SU-DHL-6 (cell line): ENCODE measurements at regions not wholly inside any gene's neighbourhood (a gene's known extent, or its start where the extent isn't known, plus 50 kb on each side); places are given as distances from the start of the nearest gene placed in this dataset.

Experiments used
- H2AFZ ChIP-seq: fragments of 200-600 bp; sonication (generic); 2 replicates; pipeline ENCODE4 v1.6.1; 2014; ENCODE audit warnings: low read depth, mild to moderate bottlenecking, moderate library complexity, mixed read lengths, antibody characterized with exemption, low read length; ENCODE audit not compliant: severe bottlenecking
- H3F3A ChIP-seq: fragments of 200-600 bp; shearing (Covaris generic); 2 replicates; pipeline ENCODE4 v1.6.0; 2016; ENCODE audit warnings: antibody characterized with exemption, mild to moderate bottlenecking; ENCODE audit not compliant: insufficient read depth
- H3K27ac ChIP-seq: fragments of 200-600 bp; sonication (generic); 2 replicates; pipeline ENCODE4 v1.5.1; 2016; ENCODE audit warnings: low read depth, mild to moderate bottlenecking, low read length, moderate library complexity, mixed read lengths
- H3K27me3 ChIP-seq: fragments of 200-600 bp; sonication (generic), shearing (Covaris generic); 2 replicates; pipeline ENCODE4 v1.6.0; 2014; ENCODE audit warnings: mild to moderate bottlenecking, low read length
- H3K36me3 ChIP-seq: fragments of 200-600 bp; sonication (generic); 2 replicates; pipeline ENCODE4 v1.6.1; 2014; ENCODE audit warnings: mild to moderate bottlenecking, low read length, mixed read lengths
- H3K4me2 ChIP-seq: fragments of 300-600, 200-600 bp; shearing (Covaris generic), sonication (generic); 2 replicates; pipeline ENCODE4 v1.6.0; 2014; ENCODE audit warnings: low read length, low read depth, mild to moderate bottlenecking; ENCODE audit not compliant: poor library complexity, severe bottlenecking
- H3K4me3 ChIP-seq: fragments of 200-600 bp; sonication (generic); 2 replicates; pipeline ENCODE4 v1.5.1; 2014; ENCODE audit warnings: antibody characterized with exemption, low read length, mild to moderate bottlenecking, mixed read lengths; ENCODE audit not compliant: insufficient read depth, poor library complexity, severe bottlenecking
- H3K79me2 ChIP-seq: fragments of 200-600 bp; sonication (generic); 2 replicates; pipeline ENCODE4 v1.6.1; 2014; ENCODE audit warnings: mild to moderate bottlenecking, low read length, moderate library complexity; ENCODE audit not compliant: insufficient read depth
- H3K9ac ChIP-seq: fragments of 200-600 bp; sonication (generic); 2 replicates; pipeline ENCODE4 v1.7.0; 2014; ENCODE audit warnings: mild to moderate bottlenecking, low read length
- H3K9me2 ChIP-seq: fragments of 200-600 bp; sonication (generic); replicated peaks from 2 replicates; pipeline ENCODE4 v1.6.1; 2014; ENCODE audit warnings: low read length; ENCODE audit not compliant: insufficient read depth
- H3K9me3 ChIP-seq: fragments of 200-600 bp; sonication (generic); 2 replicates; pipeline ENCODE4 v1.6.1; 2014; ENCODE audit warnings: low read length, mixed read lengths; ENCODE audit not compliant: insufficient read depth
- H4K20me1 ChIP-seq: fragments of 200-600 bp; sonication (generic); 2 replicates; pipeline ENCODE4 v1.6.1; 2014; ENCODE audit warnings: low read depth, mild to moderate bottlenecking, antibody characterized with exemption, low read length, moderate library complexity, mixed read lengths
- EZH2phosphoT487 ChIP-seq: fragments of 200-600 bp; sonication (generic), shearing (Covaris generic); conservative IDR thresholded peaks from 2 replicates; pipeline ENCODE4 v1.6.1; 2018; ENCODE audit warnings: mild to moderate bottlenecking, antibody characterized with exemption, low read length, moderate library complexity, mixed read lengths
- TF ChIP-seq, protein P1 (sequence below): fragments of 200-600 bp; sonication (generic); IDR thresholded peaks from one replicate; pipeline ENCODE4 v1.5.1; 2017; ENCODE audit warnings: antibody characterized with exemption, mild to moderate bottlenecking, low read length, moderate library complexity; ENCODE audit not compliant: insufficient read depth, poor library complexity, severe bottlenecking

DNA sequence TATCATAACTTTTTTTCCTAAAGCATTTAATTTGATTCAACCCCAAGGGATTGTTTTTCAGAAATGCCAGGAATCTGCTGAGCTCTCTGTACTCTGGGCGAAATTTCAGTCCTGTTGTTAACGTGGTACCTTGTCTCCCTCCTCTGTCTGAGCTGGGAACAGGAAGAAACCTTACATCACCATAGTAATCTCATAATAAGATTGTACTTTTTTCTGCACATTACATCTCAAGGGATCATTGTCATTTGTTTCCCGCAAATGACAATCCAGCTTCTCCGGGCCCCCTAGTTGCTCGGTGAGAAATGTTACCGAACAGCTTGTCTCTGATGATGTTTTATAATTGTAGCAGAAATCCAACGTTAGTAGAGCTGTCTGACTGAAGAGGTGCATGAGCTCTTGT, 152.7 kb upstream of the ERCC4 start:
- H3K4me3 ChIP-seq = no peak overlapping the region
- H4K20me1 ChIP-seq = no peaks in the 10 kb centered on the region
- H3K36me3 ChIP-seq = no peaks in the 10 kb centered on the region
- H2AFZ ChIP-seq = no peak overlapping the region
- no peak overlapping the region for H3K9ac ChIP-seq
- no peak for TF ChIP-seq EZH2phosphoT487
- no peaks in the 10 kb centered on the region for H3K9me2 ChIP-seq
- H3F3A ChIP-seq = no peaks in the 10 kb centered on the region
- no peaks in the 10 kb centered on the region for H3K27me3 ChIP-seq
- H3K9me3 ChIP-seq = no peaks in the 10 kb centered on the region
- no peak overlapping the region for H3K27ac ChIP-seq
- H3K4me2 ChIP-seq = no peak overlapping the region
- no peaks in the 10 kb centered on the region for H3K79me2 ChIP-seq

DNA sequence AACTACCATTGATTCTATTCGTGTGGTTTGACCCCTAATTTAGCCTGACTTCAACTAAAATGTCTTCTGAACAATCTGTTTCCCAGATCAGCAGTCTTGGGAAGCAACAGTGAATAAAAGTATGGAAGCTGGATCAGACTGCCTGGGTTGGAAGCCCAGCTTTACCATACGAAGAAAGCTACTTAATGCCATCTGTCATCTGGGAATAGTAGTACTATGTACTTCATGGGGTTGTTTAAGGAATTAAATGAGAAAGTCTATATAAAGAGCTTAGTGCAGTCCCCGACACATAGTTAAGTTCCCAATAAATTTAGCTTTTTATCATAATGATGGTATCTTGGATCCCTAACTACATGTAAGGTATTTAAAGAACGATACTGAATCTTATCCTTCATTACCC, 151.5 kb upstream of the ERCC4 start:
- no peaks in the 10 kb centered on the region for H3K9me2 ChIP-seq
- TF ChIP-seq, protein P1, sequence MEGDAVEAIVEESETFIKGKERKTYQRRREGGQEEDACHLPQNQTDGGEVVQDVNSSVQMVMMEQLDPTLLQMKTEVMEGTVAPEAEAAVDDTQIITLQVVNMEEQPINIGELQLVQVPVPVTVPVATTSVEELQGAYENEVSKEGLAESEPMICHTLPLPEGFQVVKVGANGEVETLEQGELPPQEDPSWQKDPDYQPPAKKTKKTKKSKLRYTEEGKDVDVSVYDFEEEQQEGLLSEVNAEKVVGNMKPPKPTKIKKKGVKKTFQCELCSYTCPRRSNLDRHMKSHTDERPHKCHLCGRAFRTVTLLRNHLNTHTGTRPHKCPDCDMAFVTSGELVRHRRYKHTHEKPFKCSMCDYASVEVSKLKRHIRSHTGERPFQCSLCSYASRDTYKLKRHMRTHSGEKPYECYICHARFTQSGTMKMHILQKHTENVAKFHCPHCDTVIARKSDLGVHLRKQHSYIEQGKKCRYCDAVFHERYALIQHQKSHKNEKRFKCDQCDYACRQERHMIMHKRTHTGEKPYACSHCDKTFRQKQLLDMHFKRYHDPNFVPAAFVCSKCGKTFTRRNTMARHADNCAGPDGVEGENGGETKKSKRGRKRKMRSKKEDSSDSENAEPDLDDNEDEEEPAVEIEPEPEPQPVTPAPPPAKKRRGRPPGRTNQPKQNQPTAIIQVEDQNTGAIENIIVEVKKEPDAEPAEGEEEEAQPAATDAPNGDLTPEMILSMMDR = no peak
- TF ChIP-seq EZH2phosphoT487 = no peak
- no peak overlapping the region for H3K9ac ChIP-seq
- no peaks in the 10 kb centered on the region for H3K36me3 ChIP-seq
- H2AFZ ChIP-seq = no peak overlapping the region
- H3K9me3 ChIP-seq = no peaks in the 10 kb centered on the region
- no peaks in the 10 kb centered on the region for H4K20me1 ChIP-seq
- H3K27ac ChIP-seq = no peak overlapping the region
- no peaks in the 10 kb centered on the region for H3K27me3 ChIP-seq
- H3K79me2 ChIP-seq = no peaks in the 10 kb centered on the region
- H3F3A ChIP-seq = no peaks in the 10 kb centered on the region
- H3K4me3 ChIP-seq = no peak overlapping the region
- no peak overlapping the region for H3K4me2 ChIP-seq

DNA sequence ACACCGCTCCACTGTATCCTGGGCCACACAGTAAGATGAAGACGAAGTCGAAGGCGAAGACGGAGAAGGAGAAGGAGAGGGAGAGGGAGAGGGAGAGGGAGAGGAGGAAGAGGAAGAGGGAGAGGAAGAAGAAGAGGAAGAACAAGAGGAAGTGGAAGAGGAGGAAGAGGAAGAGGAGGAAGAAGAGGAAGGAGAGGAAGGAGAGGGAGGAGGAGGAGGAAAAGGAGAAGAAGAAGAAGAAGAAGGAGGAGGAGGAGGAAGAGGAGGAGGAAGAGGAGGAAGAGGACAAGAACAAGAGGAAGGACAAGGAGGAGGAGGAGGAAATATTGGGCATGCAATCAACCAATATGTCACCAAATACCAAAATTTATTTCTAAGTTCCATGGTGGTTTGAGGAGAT, 149.5 kb upstream of the ERCC4 start:
- Histone ChIP-seq H3K79me2 (no peaks in the 10 kb centered on the region), H3K9me3 (no peaks in the 10 kb centered on the region), H3K4me2 (no peak overlapping the region), H3K4me3 (no peak overlapping the region), H2AFZ (no peak overlapping the region), H3K9ac (no peak overlapping the region), H3K36me3 (no peaks in the 10 kb centered on the region), H3K27me3 (no peaks in the 10 kb centered on the region), H3K27ac (no peak overlapping the region), H3F3A (no peaks in the 10 kb centered on the region), H4K20me1 (no peaks in the 10 kb centered on the region), H3K9me2 (no peaks in the 10 kb centered on the region)
- TF ChIP-seq EZH2phosphoT487 = no peak
- TF ChIP-seq, protein P1 = no peak

DNA sequence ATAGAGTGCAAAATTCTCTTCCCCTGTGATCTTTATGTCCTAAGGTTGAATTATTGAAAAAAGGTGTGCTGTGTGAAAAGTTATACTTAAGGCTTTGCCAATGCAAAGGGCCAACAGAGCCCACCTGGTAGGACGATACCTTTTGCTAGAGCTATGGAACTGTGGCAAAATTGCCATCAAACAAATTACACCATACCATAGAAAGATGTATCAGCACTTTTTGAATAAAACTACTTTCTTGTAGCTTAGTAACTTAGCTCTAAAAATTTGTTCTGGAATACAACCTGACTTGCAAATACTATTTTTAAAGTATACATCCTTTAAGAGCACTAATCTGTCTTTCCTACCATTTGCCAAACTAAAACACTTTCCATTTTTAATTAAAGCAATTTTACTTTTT, 147.2 kb upstream of the ERCC4 start:
- Histone ChIP-seq H3K27ac (no peak overlapping the region), H3K4me3 (no peak overlapping the region), H3K9me2 (no peaks in the 10 kb centered on the region), H3K79me2 (no peaks in the 10 kb centered on the region), H2AFZ (no peak overlapping the region), H3F3A (no peaks in the 10 kb centered on the region), H3K9me3 (no peaks in the 10 kb centered on the region), H3K27me3 (no peaks in the 10 kb centered on the region), H3K9ac (no peak overlapping the region), H3K36me3 (no peaks in the 10 kb centered on the region), H3K4me2 (no peak overlapping the region), H4K20me1 (no peaks in the 10 kb centered on the region)
- TF ChIP-seq EZH2phosphoT487 = no peak
- TF ChIP-seq, protein P1 = no peak
